Retinal pigment epithelial cell (primary cell): ENCODE measurements at regions not wholly inside any gene's neighbourhood (a gene's known extent, or its start where the extent isn't known, plus 50 kb on each side); places are given as distances from the start of the nearest gene placed in this dataset.
"Not testable (repeated sequence)": the region's sequence is repeated elsewhere in the genome, so short reads cannot be mapped to it uniquely, and the experiment has no call there.

ENCODE experiments used
- DNase-seq: peaks from one replicate; pipeline ENCODE4 v3.0.0-alpha.2; 2010; ENCODE audit warnings: low read depth
- H3K4me3 ChIP-seq: 2 replicates; pipeline ENCODE4 v1.5.1; 2011; ENCODE audit warnings: mild to moderate bottlenecking, low read length, control low read depth, moderate library complexity
- CTCF ChIP-seq: conservative IDR thresholded peaks from 2 replicates; pipeline ENCODE4 v1.5.1; 2011; ENCODE audit warnings: low read depth, low read length, control low read depth, inconsistent platforms

DNA sequence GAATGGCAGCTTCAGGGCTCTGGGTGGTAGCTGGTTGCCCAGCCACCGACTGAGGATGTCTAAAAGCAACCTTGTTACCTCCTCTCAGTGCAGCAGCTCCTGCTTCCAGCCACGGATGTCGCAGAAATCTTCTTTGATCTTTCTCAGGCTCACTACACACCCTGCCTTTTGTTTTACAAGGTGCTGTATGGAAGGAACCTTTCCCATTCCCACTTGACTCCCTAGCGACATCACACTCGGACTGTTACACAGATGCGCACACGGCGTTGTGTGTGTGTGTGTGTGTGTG lies 135.8 kb upstream of the CPHXL start:
- TF ChIP-seq CTCF: no peak

GRCh38 chr16:75864243-75864642 lies 138.0 kb upstream of the CPHXL start:
- H3K4me3 ChIP-seq: no peak overlapping the region
- DNase-seq: no peak
- TF ChIP-seq CTCF: no peak

More for the DNA sequence above, 135.8 kb upstream of the CPHXL start:
- DNase-seq: no peak
- no peak overlapping the region for H3K4me3 ChIP-seq

DNA sequence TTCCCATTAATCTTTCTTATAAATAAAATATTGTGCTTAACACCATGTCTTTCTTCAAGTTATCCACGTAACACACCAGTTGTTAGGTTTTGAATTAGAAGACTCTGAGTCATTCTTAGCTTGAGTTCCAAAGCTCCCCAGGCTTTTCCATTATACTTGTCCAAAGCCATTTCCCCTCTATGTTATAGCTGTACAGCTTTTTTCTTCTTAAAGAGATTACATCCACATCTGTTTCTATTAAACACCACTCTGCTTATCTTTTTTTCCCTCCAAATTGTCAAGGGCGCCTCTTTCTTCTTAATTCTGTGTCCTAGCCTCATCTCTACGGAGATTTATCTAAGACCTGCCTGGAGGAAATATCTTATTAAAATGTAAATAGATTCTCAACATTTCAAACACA lies 139.4 kb upstream of the CPHXL start:
- no peak for TF ChIP-seq CTCF
- no peak overlapping the region for H3K4me3 ChIP-seq
- DNase-seq: no peak

DNA sequence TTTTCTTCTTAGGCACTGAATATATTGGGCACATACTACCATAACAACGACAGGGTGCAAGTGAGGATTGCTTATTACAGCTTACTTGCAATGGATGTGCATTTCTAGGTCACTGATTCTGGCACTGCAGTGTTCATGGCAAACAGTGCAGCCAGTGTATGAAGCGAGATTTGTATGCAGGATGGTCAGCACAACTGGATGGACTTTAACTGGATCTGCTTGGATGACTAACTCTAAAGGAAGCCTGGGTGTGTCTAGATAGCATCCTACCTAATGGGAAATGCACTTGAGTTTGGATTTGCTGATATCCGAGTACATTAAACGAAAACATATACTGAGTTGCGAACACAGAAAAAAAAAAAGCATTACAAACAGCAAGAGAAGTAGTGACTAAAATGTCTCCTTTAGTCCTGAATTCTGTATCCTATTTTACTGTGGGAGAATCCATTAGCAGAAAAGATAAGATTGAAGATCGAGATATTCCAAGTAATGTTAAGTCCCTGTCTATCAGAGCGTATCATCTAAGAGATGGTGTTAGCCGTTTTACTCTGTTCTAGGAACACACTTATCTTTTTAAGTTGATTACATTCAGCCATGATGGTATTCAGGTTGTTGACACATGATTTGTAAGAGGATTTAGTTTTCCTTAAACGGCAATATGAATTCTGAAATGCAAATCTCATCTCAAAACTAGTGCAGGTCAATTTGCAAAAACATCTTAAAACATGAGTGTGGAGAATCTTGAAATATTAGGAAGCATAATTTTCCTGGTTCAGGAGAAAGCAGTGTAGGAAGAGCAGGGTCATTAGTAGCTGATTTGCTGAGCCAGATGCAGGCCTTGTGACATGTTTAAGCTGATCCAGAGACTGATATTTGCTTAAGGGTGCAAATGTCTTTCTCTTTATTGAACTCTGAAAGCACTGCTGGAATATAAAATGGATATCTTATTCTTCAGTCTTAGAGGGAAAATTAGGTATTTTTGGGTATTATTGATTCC lies 142.6 kb upstream of the CPHXL start:
- H3K4me3 ChIP-seq: no peak overlapping the region
- no peak for DNase-seq
- TF ChIP-seq CTCF: no peak

GRCh38 chr16:75881280-75881679 lies 155.0 kb upstream of the CPHXL start:
- not testable (repeated sequence) for DNase-seq, H3K4me3 ChIP-seq

GRCh38 chr16:75899163-75899562 lies 172.9 kb upstream of the CPHXL start:
- no peak for DNase-seq
- no peak for TF ChIP-seq CTCF
- H3K4me3 ChIP-seq: no peak overlapping the region

DNA sequence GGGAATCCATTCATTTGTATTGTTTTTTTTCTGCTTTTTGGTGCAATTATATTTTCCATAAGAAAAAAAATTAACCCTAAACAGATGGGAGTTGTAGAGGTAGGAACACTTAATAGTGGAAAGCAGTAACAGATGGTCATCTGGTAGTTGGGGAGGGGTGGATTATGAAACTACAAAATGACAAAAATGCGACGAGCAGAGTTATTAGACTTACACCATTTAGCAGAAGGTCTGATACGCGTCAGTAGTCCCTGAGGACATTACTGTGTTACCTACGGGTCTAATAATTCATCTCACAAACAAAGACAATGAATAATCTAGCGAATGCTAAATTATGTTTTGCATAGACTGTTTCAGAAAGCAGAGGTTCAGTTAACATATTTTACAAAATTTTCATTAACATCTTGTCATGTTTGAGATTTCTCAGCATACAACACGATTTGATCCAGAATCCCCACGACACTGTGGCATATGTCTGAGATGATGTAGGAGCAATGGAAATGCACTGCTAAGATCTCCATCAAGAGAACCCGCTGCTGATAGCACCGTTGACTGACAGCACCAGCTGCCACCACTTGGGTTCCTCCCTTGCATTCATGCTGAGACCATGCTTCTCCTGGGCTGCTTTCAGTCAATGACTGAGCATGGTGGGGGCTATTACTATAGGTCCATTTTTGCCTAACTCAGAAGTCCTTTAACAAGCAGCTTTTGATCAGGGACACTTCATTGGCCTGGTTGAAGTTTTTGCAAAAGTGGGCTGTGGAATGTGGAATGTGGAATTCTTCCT lies 182.2 kb upstream of the CPHXL start:
- no peak for DNase-seq
- no peak overlapping the region for H3K4me3 ChIP-seq
- no peak for TF ChIP-seq CTCF
